EH (cell line): ENCODE measurements at regions not wholly inside any gene's neighbourhood (a gene's known extent, or its start where the extent isn't known, plus 50 kb on each side); places are given as distances from the start of the nearest gene placed in this dataset.
A peak's percentile ranks its signal among the peaks of the same experiment; 100 is the strongest.

Experiments used
- DNase-seq: peaks from one replicate; pipeline ENCODE4 v3.0.0-alpha.2; 2015; ENCODE audit warnings: low read depth

DNA sequence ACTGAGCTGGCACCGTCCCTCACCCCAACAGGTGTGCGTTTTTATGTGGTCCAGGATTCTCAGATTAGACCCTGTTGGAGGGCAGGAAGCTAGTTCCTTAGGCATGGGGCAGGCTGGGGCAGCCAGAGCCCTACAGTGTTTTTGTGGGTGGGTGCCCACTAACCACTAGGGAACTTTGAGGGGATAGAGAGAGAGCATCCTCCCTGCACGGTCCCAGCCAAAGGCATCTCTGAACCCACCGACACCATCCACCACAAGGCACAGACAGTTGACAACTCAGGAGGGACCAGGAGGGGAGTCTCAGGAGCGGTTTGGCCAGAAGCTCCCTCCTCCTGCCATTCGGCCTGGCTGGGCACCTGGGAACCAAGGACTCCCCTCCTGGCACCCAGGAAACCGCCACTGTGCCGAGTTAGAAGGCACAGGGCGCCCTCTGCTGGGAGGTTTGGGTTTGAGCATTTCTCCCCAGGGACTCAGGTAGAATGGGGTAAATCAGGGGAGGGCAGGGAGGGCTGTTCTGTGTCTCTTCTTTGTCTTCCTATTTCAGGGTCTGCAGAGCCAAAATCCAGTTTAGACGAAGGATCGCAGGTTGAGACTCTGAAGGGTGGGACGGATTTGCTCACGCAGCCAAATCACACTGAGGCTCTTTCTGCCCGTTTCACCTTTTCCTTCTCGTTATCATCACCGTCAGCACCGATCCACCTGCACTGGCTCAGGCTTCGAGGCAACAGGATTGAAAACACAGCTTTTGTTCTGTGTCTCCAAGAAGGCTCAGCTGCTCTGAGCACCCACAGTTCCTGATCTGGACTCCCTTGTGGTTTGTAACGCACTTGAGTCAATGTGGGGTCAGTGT lies 84.8 kb upstream of the COL13A1 start:
- peak; percentile 63 for DNase-seq

DNA sequence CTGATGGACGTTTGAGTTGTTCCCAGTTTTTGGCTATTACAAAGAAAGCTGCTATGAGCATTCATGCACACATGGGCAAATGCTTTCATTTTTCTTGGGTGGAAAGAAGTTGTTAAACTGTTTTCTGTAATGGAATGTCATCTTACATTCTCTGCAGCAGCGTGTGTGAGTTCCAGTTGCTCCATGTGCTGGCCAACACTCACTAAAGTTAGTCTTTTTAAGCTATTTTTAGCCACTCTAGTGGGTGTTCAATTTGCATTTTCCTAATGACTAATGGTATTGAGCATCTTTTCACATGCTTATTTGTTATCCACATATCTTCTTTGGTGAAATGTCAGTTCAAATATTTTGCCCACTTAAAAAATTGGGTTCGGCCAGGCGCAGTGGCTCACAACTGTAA lies 82.8 kb upstream of the COL13A1 start:
- peak; percentile 90 for DNase-seq

DNA sequence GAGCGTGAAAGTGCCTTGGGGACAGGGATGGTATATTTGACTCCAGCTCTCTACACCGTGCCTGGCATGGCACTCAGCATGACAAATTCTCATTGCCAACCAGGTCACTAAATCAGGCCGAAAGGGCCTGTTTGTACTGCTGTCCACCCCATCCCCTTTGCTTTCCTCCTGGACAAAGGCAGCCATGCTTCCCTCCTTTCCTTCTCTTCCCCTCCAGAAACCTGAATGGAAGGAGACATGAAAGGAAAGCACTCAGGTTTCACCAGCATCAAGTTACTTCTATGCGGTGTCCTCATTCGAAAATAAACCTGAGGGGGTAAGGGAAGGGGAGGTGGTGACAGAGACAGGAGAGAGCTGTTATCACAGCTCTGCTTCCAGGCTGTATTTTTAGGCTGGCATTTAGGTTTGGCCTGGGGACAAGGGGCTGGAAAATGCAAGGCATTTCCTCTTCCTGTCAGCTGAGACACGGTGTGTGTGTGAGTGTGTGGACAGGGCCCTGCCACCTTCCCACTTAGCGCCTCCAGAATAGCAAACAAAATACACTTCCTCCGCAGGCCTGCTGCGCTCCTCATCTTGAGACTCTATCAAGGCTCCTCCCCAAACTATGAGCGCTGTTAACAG lies 79.9 kb upstream of the COL13A1 start:
- DNase-seq, result peak; percentile 68

DNA sequence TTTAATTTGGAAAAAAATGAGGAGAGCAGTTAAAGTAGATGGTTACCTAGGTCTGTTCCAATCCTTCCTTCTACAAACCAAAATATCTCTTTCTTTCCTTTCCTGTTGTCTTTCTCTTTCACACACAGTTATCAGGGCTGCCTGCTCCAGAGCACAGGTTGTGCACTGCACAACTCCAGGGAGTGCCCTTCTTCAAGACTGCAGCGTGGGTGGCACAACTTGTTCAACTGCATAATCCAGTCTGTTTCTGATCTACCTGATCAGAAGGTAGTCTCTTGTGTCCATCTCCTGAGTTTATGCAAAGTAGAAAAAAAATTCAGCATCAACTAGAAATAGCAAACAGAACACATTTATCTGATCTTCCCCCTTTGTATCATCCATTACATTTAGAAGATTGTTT lies 78.1 kb upstream of the COL13A1 start:
- no peak for DNase-seq

DNA sequence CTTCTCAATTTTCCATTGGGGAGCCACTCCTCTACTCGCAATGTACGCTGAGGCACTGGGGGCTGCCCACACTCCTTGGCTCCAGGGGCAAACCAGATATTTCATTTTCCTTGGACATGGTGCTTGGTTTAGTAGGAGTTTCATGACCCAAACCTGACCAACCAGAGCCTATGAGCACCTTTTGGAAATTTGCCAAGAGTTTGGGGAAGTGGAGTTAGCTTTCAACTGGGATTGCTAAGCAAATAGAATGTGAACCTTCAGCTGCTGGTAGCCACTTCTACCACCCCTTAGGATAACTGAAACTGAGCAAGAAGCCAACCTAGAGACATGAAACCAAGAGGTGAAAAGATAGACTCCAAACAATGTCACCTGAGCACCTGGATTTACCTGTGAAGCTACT lies 74.9 kb upstream of the COL13A1 start:
- no peak for DNase-seq

DNA sequence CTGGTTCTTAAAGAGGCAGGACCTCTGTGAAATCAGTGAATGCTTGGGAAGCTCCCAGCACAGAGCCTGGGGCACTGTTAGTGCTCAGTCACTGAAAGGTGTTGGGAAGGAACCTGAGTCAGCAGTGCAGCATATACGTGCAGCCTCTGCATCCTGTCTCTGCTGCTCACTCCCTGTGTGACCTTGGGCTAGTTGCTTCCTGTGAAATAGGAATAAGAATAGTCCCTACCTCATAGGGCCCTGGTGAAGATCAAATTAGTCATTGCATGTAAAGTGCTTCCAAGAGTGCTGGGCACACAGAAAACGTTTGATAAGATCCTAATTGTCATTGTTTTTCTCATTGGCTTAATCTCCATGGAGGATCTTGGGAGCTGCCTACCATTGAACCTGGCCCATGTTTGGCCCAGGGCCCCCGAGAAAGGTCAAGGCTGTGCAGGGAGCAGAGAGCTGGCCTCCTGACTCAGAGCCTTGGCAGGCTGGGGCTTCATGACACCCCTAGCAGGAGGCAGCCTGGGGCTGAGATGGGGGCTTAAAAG lies 73.3 kb upstream of the COL13A1 start:
- DNase-seq, result peak; percentile 88

DNA sequence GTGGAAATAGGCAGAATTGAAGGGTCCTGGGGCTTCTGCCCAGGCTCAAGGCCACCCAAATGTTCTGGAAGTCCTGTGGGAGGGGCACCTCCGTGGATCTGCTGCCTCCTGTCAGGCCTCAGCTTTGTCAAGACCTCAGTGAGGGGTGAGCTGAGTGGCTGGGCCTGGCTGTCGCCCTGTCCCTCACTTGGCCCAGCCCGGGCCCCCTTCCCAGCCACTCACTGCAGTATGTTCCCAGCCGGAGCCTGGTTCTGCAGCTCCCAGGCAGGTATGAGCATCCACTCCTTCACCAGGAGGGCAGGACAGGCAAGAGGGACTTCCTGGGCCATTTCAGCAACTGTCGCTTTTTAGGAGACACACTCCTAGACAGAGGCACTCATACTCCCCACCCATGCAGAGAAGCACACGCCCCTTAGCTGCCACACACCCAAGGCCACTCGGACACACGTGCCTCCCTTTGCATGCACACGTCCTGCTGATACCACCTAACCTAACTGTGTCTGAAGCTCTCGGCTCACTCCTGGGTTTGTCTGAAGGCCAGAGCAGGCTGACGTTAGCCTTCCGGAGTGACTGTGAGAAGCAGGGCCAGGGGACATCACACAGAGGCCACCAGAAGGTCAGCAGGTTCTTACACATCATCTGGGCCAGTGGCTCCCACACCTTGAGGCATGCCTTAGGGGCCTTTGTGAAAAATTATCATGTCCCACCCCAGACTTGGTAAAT lies 72.2 kb upstream of the COL13A1 start:
- DNase-seq, result no peak

DNA sequence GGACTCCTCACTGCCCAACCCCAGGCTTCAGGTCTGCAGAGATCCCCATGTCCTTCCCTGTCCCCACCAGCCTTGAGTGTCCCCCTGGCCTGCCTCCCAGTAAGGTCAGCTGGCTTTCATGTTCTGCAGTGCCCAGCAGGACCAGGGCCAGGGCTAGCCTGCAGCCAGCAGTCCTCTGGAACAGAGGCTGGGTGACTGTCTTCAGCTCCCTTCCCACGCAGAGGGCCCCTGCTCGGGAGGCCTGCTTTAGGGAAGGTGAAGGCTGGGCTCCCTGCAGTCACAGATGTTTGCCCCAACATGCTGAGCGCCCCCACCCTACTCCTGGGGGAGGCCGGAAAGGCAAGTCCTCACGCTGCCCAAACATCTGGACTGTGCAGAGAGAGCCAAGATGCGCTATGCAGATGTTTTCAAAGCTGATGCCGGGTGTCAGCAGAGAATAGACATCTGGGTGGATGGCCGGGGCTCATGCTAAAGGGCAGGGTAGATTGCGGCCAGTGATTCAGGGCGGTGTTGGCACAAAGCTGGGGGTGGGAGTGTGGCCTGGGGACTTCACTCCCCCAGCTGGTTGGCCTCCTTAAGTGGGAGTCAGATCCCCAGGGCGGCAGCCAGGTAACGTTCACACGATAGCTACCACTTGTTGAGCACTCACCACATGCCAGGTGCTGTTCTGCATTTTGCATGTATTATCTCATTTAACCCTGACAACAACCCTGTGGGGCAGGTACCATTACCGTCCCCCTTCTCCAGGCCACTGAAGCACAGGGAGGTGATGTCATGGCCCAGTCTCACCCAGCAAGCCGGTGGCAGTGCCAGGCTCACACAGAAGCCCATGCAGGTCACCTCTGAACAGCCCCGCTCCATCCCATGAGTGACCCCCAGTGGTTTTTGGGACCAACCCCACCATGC lies 71.2 kb upstream of the COL13A1 start:
- no peak for DNase-seq

DNA sequence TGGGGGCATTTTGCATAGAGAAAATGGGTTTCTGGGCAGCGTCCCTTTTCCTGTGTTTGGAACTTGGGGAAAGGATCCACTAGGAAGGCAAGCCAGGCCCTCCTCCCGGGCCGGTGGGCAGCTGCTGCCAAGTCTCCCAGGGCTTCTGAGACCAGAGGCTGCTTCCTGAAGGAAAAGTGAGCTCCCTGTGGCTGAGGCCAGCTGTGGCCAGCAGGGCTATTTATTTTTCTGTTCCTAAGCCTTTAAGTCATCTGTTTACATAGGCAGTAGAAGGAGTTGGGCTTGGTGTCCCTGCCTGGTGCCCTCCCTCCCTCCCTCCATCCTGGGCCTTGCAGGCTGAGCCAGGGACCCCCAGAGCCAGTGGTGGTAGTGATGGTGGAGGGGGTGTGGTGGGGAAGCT lies 70.5 kb upstream of the COL13A1 start:
- DNase-seq, result peak; percentile 86

DNA sequence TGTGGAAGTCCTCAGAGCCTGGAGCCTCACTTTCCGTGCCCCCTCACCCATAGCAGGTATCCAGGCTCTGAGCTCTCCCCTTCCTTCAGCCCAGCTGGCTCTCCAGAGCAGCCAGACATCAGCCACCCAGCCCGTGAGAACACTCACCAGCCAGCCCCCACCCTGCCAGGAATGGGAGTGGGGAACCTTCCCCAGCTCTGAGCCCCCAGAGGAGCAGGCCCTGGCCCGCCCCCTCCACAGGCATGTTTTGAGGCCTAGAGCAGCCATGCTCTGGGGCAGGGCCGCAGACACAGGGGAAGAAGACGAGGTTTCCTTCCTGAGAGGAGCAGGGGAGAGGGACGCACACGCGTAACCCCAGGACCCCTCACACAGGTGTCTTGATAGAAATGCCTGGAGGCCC lies 70.0 kb upstream of the COL13A1 start:
- DNase-seq, result no peak

DNA sequence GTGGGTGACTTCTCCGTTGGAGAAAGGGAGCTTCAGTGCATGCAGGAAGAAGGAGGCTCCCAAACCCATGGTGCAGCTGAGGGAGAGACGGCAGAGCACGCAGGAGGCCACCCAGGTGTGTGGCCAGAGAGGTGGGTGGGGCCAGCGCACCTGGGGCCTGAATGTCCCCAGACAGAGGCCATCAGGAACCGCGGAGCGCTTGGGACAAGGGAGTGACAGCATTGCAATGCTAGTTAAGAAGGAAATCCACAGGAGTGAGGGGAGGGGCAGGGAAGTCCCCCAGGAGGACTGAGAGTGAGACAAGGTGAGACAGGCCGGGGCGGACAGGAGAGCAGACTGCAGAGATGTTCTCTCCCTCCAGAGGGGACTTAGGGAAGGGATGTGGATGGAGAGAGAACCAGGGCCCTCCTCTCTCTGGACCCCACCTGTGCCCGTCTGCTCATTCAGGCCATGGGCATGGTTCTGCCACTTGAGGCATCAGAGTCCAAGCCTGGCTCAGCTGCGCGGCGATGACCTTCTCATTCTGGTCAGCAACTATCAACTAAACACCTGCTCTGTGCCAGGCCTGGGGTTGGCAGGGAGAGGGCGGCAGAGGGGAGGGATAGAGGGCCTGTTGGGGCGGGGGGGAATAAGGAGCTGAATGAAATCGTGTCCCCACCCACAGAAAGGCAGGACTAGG lies 69.4 kb upstream of the COL13A1 start:
- DNase-seq, result no peak

DNA sequence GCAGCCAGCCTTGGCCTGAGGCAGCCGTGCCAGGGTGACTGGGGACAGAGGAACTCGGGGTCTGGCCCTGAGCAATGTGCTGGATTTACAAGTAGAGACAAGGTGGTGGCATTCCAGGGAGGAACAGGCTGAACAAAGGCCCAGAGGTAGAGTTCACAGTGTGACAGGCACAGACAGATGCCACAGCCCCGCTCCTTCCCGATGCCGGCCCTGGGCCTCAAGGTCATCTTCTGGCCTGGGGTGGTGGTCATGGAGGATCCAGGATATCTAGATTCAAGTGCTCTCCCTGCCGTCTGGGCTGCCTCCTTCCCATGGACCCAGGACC lies 68.9 kb upstream of the COL13A1 start:
- DNase-seq, result no peak

DNA sequence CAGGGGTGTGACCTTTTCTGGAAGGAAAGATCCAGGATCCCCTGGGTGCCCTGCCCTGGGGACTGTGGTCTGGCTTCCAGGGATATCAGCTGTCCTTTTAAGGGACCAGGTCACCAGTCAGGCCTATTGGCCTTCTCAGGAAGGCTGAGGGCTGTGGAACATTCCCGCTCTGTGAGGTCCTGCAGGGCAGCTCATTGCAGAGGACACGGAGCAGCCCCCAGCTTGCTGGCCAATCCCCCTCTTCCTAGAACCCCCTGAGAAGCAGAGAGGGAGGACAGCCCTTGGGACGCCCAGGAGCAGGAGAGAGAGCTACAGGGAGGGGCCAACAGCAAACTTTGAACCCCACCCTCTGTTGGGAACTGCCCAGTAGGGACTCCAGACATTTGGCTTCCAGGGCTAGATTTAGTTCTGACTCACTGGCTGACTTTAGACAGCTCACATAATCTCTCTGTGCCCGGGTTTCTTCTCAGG lies 67.9 kb upstream of the COL13A1 start:
- DNase-seq, result peak; percentile 73

DNA sequence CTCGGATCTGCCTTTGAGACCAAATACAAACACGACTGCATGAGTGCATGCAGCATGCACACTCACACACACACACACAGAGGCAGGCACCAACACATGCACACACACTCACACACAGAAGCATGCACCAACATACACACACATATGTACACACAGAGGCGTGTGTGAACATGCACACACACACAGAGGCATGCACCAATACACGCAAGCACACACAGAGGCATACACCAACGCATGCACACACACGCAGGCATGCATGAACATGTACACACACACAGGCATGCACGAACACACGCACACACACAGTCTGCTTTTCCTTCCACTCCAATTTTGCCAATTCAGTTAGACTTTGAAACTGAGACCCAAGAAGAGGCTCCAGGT lies 67.3 kb upstream of the COL13A1 start:
- no peak for DNase-seq

DNA sequence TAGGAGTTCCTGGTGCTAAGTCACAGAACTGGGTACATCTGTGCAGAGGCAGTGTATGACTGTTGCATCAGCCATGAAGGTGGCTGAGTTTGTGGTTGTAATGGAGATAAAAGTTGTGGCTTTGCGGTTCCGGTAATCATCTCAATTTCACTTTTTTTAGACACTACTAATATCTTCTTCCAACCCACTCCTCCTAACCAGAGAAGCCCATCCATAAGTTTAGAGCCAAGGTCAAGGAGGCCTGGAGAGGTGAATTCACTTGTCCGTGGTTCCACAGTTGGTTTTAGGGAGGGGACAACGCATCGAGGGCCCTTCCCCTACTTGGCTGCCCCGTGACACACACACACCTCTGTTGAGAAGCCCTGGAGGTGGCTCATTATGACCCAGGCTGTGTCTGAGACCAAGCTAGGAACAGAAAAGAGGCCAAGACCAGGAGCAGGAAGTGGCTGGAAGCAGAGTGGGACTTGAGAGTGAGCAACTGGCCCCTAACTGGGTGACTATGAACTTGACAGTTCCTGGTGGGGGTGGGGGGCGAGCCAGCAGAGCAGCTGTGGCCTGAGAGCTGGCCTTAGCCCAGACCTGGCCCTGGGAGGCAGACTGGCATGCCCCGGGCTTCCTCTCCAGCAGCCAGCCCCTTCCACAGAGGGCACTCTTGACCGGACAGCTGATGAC lies 66.8 kb upstream of the COL13A1 start:
- DNase-seq, result no peak

DNA sequence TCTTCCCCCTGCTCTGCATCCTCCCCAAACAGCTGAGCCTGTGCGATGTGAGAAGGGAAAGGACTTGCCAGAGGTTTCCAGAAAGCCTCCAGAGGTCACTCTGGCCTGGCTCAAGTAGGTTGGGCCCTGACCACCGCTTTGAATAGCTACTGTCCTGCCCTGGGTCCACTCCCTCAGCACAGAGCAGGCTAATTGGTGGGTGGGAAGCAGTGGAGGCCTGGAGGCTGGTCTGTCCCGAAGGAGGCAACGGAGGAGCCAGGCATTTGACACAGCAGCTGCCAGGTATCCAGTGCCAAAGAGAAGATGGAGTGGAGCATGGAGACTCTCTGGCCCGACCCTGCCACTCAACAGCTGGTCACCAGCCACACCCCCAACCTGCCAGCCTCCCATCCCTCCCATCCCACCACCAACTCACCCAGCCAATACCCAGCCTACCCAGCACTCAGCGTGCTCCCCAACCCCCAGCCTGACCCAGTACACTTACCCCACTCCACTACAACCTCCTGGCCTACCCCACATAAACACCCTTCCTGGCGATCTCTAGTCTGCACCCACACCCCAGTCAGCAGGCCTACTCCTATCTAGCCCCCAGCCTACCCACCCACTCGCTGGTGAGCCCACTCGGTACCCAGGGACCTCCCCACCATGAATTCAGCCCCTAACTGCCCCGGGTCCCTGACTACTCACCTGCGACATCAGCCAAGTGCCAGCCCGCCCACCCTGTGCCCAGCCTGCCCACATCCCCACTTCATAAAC lies 64.6 kb upstream of the COL13A1 start:
- no peak for DNase-seq

DNA sequence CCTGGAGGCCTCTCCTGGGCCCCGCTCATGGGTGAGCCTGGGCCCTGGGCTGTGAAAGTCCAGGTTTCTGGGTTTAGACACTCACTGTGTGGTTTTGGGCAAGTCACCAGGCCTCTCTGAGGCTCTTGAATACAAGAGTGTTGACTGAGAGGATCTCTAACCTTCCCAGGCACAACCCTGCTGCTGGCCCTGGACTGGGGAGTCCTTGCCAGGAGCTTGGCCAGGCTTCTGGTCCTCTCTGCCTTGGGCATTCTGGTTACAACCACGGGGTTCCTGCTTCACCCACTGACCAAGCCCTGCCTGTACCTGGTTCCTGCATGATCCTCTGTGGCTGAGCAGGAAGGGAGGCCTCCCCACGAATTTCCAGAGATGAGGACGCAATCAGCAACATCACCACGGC lies 63.6 kb upstream of the COL13A1 start:
- no peak for DNase-seq

DNA sequence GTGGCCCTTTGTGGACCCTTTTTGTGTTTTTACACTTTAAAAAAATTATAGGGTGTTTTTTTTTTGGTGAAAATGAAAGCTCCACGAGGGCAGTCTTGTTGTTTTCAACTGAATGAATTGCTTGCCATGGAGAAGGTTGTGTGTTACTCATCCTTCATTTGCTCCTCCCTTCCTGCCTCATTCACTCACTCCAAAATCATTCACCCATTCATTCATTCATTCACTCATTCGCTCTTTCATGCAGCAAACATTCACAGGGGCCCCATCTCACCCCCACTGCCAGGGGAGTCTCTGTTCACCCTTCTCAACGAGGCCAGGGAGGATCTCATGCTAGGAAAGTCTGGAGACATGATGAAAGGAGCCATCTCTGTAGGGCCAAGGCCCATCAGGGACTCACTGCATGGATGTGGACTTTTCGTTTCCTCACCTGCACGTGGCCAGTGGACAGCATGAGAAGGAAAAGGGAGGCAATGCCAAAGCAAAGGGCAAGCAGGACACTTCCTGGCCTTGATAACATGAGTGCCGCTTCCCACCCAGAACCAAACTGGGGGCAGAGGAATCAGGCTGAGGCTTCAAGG lies 62.8 kb upstream of the COL13A1 start:
- DNase-seq, result no peak

DNA sequence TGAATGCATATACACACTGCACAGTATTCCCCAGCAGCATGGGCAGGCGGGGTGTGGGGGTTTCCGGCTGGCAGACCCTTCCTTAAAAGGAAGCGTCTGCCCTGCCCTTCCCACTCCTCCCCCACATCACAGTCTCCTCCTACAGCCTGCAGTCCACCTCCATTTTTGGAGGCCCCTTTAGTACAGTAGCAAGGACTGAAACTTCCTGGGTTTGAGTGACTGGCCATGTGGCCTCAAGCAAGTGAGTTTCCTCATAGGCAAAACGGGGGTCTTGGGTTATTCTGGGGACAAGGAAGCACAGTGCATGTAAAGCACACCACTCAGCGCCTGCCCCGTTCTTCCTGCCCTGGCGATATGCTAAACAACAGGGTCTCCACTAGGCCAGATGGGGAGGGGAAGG lies 62.1 kb upstream of the COL13A1 start:
- DNase-seq, result no peak

DNA sequence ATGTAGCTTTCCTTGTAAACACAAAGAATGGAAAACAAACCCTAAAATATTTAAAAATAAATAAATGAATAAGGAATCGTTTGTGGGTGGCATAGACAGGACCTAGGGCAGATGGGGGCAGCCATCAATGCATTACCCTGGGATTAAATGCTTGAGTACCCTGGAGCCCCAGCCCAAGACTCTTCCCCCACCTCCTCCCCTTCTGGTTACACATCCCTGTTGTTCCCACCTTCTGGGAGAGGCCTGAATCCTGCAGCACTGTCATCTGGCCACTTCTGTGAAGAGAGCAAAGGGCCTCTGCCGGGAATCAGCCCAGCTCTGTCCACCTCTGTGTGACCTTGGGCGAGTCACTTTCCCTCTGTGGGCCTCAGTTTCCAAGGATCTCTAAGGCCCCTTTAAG lies 61.6 kb upstream of the COL13A1 start:
- DNase-seq, result no peak
